Neural crest cell (in vitro differentiated cells): ENCODE measurements at regions not wholly inside any gene's neighbourhood (a gene's known extent, or its start where the extent isn't known, plus 50 kb on each side); places are given as distances from the start of the nearest gene placed in this dataset.

Experiments
- DNase-seq: peaks from one replicate; pipeline ENCODE4 v3.0.0; 2021; ENCODE audit warnings: low read depth, mixed read lengths, low spot score
- H3K27ac Mint-ChIP-seq: one replicate; pipeline ENCODE4 v1.8.0; 2021; ENCODE audit warnings: mild to moderate bottlenecking, mixed read lengths; ENCODE audit not compliant: unreplicated experiment
- H3K27me3 Mint-ChIP-seq: 2 replicates; pipeline ENCODE4 v1.8.0; 2021; ENCODE audit warnings: low read depth, mild to moderate bottlenecking, mixed read lengths
- H3K36me3 Mint-ChIP-seq: 2 replicates; pipeline ENCODE4 v1.8.0; 2021; ENCODE audit warnings: low read depth, mild to moderate bottlenecking, mixed read lengths
- H3K4me1 Mint-ChIP-seq: 2 replicates; pipeline ENCODE4 v1.8.0; 2021; ENCODE audit warnings: mixed read lengths
- H3K4me3 Mint-ChIP-seq: one replicate; pipeline ENCODE4 v1.8.0; 2021; ENCODE audit warnings: mild to moderate bottlenecking, mixed read lengths
- H3K9me3 Mint-ChIP-seq: 2 replicates; pipeline ENCODE4 v1.8.0; 2021; ENCODE audit warnings: mixed read lengths
- TF ChIP-seq, protein P1 (sequence below): fragments of 200-600 bp; sonication (generic); conservative IDR thresholded peaks from 2 replicates; pipeline ENCODE4 v1.5.0; 2021; ENCODE audit warnings: antibody characterized with exemption, mild to moderate bottlenecking

DNA sequence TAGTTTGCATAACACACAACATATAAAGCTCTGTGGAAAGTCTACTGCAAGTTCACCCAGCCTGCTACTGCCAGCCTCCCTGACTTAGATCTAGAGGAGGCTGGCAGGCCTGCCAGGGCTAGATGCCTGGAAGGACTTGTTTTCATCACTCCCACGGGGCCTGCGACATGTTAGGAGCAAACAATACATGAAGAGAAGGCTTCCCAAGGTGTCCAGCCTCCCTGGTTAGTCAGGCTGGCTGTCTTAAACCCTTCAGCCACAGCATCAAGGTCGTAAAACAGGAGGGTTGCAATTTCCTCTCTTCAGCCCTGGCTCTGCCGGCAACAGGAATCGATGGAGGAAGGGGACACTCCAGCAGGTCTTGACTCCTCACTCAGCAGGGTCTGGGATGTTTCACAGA, 104.5 kb downstream of the NGF start:
- no peak for DNase-seq
- Mint-ChIP-seq H3K4me1 (no peaks in the 10 kb centered on the region), H3K27me3 (no peaks in the 10 kb centered on the region), H3K27ac (no peak overlapping the region), H3K4me3 (no peak overlapping the region), H3K9me3 (no peaks in the 10 kb centered on the region), H3K36me3 (no peaks in the 10 kb centered on the region)
- TF ChIP-seq, protein P1, sequence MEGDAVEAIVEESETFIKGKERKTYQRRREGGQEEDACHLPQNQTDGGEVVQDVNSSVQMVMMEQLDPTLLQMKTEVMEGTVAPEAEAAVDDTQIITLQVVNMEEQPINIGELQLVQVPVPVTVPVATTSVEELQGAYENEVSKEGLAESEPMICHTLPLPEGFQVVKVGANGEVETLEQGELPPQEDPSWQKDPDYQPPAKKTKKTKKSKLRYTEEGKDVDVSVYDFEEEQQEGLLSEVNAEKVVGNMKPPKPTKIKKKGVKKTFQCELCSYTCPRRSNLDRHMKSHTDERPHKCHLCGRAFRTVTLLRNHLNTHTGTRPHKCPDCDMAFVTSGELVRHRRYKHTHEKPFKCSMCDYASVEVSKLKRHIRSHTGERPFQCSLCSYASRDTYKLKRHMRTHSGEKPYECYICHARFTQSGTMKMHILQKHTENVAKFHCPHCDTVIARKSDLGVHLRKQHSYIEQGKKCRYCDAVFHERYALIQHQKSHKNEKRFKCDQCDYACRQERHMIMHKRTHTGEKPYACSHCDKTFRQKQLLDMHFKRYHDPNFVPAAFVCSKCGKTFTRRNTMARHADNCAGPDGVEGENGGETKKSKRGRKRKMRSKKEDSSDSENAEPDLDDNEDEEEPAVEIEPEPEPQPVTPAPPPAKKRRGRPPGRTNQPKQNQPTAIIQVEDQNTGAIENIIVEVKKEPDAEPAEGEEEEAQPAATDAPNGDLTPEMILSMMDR: no peak

DNA sequence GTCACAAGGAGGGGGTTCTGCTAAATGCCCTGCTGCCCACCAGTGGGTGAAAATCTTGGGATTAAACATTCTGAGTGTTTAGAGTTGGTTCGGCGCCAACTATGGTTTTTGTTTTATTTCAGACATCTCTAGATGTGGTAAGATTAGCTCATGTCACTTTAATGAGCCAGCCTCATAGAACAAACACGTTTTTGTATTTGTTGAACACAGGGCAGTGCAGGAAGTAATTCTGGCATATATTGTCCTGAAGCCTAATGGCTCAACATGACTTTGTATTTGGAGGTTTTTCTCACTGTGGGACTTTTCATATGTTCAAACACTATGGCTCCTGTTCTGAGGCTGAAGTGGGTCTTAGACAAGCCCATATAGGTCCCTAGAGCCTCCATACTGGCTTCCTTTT, 107.8 kb downstream of the NGF start:
- Mint-ChIP-seq H3K27me3 (no peaks in the 10 kb centered on the region), H3K4me1 (no peaks in the 10 kb centered on the region), H3K36me3 (no peaks in the 10 kb centered on the region), H3K9me3 (no peaks in the 10 kb centered on the region), H3K27ac (no peak overlapping the region), H3K4me3 (no peak overlapping the region)
- TF ChIP-seq, protein P1: no peak
- no peak for DNase-seq

DNA sequence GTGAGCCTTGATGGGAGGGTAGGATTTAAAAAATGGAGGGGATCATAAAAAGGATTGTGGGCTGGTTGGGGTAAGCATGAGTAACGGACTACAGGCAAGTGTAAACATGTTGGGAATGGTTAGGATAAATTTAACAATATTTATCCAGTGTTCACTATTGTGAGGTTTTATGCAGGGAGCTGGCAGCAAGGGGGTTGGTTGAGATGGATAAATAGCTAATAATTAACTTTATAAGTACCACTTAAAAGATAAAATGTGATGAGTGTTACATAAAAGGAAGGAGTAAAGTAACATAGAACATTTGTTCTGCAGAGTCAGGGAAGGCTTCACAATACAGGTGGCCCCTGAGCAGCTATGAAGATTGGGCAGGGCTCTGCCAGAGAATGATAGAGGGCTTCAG, 109.0 kb downstream of the NGF start:
- DNase-seq: no peak
- Mint-ChIP-seq H3K4me3 (no peak overlapping the region), H3K9me3 (no peaks in the 10 kb centered on the region), H3K36me3 (no peaks in the 10 kb centered on the region), H3K27ac (no peak overlapping the region), H3K27me3 (no peaks in the 10 kb centered on the region), H3K4me1 (peaks cover 7% of the 10 kb centered on the region)
- TF ChIP-seq, protein P1: no peak

DNA sequence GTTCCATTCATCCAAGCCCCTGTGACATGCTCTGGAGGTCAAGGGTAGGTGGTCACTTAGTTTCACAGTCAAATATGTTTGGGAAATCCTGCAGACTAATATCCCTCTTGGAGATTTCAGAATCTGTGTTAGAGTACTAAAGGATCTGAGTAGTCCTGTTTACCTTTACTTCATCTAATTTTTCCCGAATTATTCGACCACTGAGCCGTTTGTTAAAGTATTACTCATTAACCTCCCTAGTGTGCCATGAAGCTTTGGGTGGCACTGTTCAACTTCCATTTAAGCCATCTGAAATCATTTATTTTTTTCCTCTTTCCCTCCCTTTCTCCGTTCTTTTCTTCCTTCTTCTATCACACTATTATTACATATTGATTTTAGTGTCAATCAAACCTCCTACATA, 109.9 kb downstream of the NGF start:
- Mint-ChIP-seq H3K4me1 (peaks cover 7% of the 10 kb centered on the region), H3K4me3 (no peak overlapping the region), H3K27me3 (no peaks in the 10 kb centered on the region), H3K27ac (no peak overlapping the region), H3K36me3 (no peaks in the 10 kb centered on the region), H3K9me3 (no peaks in the 10 kb centered on the region)
- DNase-seq: no peak
- TF ChIP-seq, protein P1: no peak

DNA sequence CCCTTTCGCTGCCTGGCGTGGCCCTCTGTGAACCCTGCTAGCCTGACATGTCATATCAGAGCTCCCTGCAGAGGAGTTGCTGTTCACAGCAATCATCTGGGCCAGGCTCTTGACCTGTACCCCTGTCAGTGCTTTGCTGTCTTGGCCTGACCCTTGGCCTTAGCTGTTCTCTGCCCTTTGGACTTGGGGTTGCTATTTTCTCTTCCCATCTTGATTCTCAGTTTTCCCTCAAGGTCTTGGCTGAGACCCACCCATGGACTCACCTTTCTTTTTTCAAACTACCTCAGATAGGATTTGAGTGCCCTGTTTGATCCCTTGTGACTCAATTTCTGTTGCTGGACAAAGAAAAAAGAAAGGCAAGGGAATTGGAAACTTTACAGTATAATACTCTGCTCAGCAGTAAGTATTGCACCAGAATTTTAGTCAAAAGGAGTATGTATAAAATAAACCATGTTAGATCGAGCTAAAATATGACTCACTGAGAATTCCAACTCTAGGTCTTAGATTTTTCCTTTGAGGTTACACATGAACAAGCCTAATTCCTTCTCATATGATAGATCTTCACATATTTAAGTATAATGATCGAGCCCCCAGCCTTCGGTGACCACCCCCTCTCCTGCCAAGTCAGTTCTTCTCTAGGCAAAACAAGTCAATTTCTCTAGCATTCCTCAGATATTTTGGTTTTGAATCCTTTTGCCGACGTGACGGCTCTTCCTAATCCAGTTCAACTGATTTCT, 110.5 kb downstream of the NGF start:
- Mint-ChIP-seq H3K4me3 (no peak overlapping the region), H3K9me3 (no peaks in the 10 kb centered on the region), H3K36me3 (no peaks in the 10 kb centered on the region), H3K27me3 (no peaks in the 10 kb centered on the region), H3K4me1 (peaks cover 7% of the 10 kb centered on the region), H3K27ac (no peak overlapping the region)
- TF ChIP-seq, protein P1: no peak
- DNase-seq: no peak
